ENCODE measurements at regions not wholly inside any gene's neighbourhood (a gene's known extent, or its start where the extent isn't known, plus 50 kb on each side); places are given as distances from the start of the nearest gene placed in this dataset.

DNA sequence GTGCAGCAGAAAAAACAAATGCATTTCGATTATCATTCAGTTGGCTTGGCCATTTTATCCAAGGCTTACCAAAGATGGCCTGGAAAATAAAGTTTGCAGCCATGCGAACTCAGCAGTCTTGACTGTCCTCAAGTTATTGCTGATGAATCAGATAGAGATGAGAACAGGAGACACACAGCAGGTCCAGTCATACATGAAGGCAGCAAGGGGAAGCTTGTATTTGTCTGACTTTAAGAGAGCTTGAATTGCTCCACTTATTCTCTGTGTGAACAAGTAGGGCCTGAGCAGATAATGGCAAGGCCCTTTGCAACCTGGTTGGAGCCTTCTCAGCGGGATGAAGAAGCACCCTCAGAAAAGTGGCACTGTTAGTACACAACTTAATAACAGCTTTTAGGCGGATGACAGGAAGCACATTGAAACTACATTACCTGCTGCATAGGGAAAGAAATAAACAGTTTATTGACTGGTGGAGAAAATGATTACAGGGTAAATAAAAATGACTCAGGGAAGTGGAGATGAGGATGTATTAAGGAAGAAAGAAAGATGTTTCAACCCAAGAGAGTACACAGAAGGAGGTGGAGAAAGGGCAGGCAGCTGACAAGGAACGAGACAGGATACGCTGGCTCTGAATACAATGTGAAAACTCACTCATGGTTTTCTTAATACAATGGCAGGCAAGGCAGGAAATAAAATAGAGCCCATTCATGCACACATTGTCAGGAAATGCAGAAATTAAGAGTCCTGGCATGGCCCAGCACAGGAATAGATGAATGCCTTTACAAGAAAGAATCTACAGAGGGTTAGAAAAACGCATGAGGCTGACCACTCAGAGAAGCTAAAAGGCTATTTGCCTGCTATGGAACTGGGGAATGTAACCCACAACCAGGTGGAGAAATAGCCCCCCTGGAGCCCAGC is 128.4 kb downstream of the GALC start:
- no peak for TF ChIP-seq TCF7 (IDR thresholded peaks at IDR 0.05; ENCODE audit: low read depth)
- TF ChIP-seq, protein P1, sequence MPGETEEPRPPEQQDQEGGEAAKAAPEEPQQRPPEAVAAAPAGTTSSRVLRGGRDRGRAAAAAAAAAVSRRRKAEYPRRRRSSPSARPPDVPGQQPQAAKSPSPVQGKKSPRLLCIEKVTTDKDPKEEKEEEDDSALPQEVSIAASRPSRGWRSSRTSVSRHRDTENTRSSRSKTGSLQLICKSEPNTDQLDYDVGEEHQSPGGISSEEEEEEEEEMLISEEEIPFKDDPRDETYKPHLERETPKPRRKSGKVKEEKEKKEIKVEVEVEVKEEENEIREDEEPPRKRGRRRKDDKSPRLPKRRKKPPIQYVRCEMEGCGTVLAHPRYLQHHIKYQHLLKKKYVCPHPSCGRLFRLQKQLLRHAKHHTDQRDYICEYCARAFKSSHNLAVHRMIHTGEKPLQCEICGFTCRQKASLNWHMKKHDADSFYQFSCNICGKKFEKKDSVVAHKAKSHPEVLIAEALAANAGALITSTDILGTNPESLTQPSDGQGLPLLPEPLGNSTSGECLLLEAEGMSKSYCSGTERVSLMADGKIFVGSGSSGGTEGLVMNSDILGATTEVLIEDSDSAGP (CRISPR knock-in tag; IDR thresholded peaks at IDR 0.05; ENCODE audit: borderline replicate concordance) = no peak
- no peak for TF ChIP-seq SOX13 (IDR thresholded peaks at IDR 0.05)
- TF ChIP-seq SOX13 (CRISPR knock-in tag; conservative IDR thresholded peaks at IDR 0.05 in 1 of 2, IDR thresholded peaks at IDR 0.05 in 1 of 2) = no peak
- TF ChIP-seq, protein P2, sequence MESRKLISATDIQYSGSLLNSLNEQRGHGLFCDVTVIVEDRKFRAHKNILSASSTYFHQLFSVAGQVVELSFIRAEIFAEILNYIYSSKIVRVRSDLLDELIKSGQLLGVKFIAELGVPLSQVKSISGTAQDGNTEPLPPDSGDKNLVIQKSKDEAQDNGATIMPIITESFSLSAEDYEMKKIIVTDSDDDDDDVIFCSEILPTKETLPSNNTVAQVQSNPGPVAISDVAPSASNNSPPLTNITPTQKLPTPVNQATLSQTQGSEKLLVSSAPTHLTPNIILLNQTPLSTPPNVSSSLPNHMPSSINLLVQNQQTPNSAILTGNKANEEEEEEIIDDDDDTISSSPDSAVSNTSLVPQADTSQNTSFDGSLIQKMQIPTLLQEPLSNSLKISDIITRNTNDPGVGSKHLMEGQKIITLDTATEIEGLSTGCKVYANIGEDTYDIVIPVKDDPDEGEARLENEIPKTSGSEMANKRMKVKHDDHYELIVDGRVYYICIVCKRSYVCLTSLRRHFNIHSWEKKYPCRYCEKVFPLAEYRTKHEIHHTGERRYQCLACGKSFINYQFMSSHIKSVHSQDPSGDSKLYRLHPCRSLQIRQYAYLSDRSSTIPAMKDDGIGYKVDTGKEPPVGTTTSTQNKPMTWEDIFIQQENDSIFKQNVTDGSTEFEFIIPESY (CRISPR knock-in tag; IDR thresholded peaks at IDR 0.05) = no peak
- TF ChIP-seq MZF1 (CRISPR knock-in tag; IDR thresholded peaks at IDR 0.05; ENCODE audit: borderline replicate concordance) = no peak
- TF ChIP-seq HDAC6 (IDR thresholded peaks at IDR 0.05; ENCODE audit: low read depth, low read length) = no peak
- TF ChIP-seq SETDB1 (CRISPR knock-in tag; IDR thresholded peaks at IDR 0.05; ENCODE audit: borderline replicate concordance) = no peak
- no peak for TF ChIP-seq POLR2A (IDR thresholded peaks at IDR 0.05; ENCODE audit: insufficient read depth in 1 of 2, low read depth in 2 of 2, low read length in 2 of 2)
- no peak for TF ChIP-seq NAIF1 (CRISPR knock-in tag; IDR thresholded peaks at IDR 0.05; ENCODE audit: borderline replicate concordance)
- TF ChIP-seq, protein P3, sequence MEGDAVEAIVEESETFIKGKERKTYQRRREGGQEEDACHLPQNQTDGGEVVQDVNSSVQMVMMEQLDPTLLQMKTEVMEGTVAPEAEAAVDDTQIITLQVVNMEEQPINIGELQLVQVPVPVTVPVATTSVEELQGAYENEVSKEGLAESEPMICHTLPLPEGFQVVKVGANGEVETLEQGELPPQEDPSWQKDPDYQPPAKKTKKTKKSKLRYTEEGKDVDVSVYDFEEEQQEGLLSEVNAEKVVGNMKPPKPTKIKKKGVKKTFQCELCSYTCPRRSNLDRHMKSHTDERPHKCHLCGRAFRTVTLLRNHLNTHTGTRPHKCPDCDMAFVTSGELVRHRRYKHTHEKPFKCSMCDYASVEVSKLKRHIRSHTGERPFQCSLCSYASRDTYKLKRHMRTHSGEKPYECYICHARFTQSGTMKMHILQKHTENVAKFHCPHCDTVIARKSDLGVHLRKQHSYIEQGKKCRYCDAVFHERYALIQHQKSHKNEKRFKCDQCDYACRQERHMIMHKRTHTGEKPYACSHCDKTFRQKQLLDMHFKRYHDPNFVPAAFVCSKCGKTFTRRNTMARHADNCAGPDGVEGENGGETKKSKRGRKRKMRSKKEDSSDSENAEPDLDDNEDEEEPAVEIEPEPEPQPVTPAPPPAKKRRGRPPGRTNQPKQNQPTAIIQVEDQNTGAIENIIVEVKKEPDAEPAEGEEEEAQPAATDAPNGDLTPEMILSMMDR (CRISPR knock-in tag; IDR thresholded peaks at IDR 0.05) = no peak
- no peak for TF ChIP-seq ZNF10 (CRISPR knock-in tag; IDR thresholded peaks at IDR 0.05; ENCODE audit: borderline replicate concordance, low read depth)
- TF ChIP-seq MXI1 (IDR thresholded peaks at IDR 0.05; ENCODE audit: borderline replicate concordance, low read depth, low read length) = no peak
- TF ChIP-seq, protein P4, sequence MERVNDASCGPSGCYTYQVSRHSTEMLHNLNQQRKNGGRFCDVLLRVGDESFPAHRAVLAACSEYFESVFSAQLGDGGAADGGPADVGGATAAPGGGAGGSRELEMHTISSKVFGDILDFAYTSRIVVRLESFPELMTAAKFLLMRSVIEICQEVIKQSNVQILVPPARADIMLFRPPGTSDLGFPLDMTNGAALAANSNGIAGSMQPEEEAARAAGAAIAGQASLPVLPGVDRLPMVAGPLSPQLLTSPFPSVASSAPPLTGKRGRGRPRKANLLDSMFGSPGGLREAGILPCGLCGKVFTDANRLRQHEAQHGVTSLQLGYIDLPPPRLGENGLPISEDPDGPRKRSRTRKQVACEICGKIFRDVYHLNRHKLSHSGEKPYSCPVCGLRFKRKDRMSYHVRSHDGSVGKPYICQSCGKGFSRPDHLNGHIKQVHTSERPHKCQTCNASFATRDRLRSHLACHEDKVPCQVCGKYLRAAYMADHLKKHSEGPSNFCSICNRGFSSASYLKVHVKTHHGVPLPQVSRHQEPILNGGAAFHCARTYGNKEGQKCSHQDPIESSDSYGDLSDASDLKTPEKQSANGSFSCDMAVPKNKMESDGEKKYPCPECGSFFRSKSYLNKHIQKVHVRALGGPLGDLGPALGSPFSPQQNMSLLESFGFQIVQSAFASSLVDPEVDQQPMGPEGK (CRISPR knock-in tag; IDR thresholded peaks at IDR 0.05) = no peak
